KOPT-K1 (cell line): ENCODE measurements at regions not wholly inside any gene's neighbourhood (a gene's known extent, or its start where the extent isn't known, plus 50 kb on each side); places are given as distances from the start of the nearest gene placed in this dataset.

Source experiments
- H3K27ac ChIP-seq: fragments of 200-600 bp; sonication (generic); 2 replicates; pipeline ENCODE4 v1.5.1; 2016; ENCODE audit warnings: antibody characterized with exemption, mild to moderate bottlenecking, low read depth, low read length; ENCODE audit not compliant: poor library complexity, severe bottlenecking
- H3K36me3 ChIP-seq: fragments of 200-600 bp; sonication (generic); 2 replicates; pipeline ENCODE4 v1.5.1; 2017; ENCODE audit warnings: antibody characterized with exemption, mild to moderate bottlenecking, low read length, moderate library complexity; ENCODE audit not compliant: insufficient read depth
- H3K9me3 ChIP-seq: fragments of 200-600 bp; sonication (generic); 2 replicates; pipeline ENCODE4 v1.5.1; 2017; ENCODE audit warnings: antibody characterized with exemption, low read length, mild to moderate bottlenecking; ENCODE audit not compliant: insufficient read depth, poor library complexity, severe bottlenecking

DNA sequence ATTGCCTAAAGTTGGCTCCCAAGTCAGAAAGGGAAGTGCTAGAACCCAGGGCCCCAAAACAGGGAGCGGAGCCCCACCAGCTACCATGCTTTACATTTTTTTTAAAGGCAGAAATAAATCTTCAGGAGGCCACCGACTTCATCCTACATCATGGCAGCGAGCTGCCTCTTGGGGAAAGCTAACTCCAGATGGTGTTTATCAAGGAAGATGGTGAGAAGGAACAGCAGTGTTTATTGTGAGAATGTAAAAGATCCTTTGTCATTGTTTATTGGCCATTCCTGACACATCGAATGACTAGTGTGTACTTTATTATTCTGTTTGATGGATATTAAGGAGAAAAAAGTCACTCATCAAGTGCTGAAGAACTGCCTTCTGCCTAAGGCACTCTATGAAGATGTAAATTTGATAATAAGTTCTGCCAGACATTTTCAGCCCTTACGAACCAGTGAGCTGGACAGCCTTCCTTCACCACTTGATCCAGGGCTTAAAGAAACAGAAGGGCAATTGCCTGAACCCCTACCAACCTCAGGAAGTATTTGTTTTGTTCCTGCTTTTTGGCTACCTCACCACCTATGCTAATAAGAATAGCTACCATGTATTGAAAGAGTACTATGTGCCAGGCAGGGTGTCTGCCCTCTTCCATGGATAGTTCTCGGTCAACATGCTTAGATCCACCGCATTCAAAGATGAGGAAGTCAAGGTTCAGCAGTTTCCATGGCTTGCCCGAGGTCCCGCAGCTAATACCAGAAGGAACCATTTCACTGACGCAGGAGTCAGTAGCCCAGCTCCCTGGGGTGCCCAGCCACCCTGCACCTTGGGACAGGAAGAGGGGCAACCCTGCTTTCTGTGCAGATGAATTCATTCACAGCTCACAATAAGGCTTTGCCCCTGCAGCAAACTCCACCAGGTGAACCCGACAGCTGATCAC lies 194.7 kb upstream of the RREB1 start:
- Histone ChIP-seq H3K36me3 (no peaks in the 10 kb centered on the region), H3K27ac (no peak overlapping the region), H3K9me3 (no peaks in the 10 kb centered on the region)

DNA sequence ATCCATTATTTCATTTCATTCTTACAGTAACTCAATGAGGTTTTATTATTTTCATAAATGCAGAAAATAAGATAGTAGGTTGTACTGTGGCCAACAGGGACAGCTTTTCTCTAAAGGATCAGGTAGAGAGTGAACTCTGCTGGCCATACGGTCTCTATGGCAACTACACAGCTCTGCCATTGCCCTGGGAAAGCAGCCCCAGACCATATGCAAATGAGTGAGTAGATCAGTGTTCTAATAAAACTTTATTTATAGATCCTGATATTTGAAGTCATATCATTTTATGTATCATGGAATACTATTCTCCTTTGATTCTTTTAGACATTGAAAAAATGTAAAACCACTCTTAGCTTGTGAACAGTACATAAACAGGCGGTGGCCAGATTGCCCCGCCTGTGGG lies 192.5 kb upstream of the RREB1 start:
- no peaks in the 10 kb centered on the region for H3K9me3 ChIP-seq
- no peaks in the 10 kb centered on the region for H3K36me3 ChIP-seq
- H3K27ac ChIP-seq, result no peak overlapping the region

DNA sequence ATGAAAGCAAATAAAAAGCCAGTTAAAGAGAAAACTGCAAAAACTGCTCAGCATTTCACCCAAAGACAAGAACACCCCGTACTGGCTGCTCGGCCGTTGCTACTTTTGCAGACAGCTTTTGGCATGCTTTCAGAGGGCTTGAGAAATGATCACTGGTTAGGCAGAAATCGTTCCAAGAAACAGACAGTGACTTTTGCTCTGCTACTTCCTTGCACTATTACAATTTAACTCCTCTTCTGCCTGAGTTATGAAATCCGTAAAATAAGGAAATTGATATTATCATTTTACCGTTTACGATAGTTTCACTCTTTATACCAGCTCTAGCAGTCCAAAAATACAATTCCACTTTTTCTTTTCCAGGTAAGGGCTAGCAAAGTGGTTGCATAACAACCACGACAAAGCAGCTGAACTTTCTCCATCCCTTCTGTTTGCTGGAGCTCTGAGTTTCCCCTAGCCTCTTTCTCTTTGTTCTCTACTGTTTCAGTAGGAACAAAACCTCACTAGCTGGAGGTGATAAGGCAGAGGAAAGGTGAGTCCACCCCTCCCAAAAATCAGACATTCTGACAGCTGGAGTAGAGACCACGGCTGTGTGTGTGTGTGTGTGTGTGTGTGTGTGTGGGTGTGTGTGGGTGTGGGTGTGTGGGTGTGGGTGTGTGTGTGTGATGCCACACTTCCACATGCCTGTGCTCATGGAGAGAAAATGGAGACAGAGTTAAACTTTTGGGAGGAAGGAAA lies 191.8 kb upstream of the RREB1 start:
- H3K9me3 ChIP-seq, result no peaks in the 10 kb centered on the region
- H3K27ac ChIP-seq, result no peak overlapping the region
- H3K36me3 ChIP-seq, result no peaks in the 10 kb centered on the region

DNA sequence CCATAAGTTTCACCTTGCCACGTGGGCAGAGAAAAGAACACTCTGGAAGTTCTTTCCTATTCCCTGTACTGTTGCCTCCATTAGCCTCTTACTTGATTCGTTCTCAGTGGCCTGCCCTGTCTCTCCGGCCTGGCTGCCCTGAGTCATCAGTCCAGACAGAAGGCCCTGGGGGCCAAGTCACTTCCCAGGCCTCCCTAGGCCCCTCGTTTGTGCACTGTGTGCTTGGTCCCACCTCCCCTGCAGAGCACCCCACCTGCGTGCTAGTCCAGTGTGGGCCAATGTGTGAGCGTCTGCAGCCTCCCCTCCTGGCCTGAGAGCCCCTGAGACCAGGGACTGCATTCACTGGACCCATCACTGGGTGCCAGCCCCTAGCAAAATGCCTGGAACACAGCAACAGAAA lies 191.2 kb upstream of the RREB1 start:
- no peaks in the 10 kb centered on the region for H3K36me3 ChIP-seq
- no peak overlapping the region for H3K27ac ChIP-seq

DNA sequence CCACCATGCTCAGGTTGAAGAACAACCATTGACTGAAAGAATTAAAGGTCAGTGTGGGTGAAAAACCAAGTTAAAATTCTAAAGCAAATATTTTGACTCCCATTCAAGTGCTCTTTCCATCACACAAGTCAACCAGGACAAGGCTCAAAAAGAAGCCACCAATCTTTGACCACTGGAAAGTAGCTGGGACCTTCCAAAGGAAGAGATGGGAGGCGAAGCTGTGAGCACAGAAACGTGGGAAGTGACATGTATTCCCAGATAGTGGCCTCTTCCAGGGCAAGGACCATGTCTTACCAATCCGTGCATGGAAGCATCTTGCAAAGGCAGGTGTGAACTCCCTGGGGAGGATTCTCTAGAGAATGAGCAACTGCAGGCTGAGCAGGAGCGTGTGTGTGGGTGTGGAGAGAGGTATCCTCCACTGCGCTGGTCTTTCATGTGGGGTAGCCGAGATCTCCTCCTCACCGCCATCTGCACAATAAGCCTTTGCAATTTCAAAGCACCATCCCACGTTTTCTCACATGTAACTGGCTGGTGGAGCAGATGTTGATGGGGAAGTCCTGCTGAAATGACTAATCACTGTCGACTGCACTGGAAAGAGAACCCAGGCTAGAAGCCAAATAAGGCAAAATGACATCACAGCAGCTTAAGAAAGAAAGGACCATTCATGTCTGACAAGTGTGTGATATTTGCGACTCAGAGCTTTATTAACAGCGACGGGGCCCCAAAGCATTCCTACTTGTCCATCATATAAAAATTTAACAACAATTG lies 189.4 kb upstream of the RREB1 start:
- H3K27ac ChIP-seq, result no peak overlapping the region
- H3K9me3 ChIP-seq, result no peaks in the 10 kb centered on the region
- no peaks in the 10 kb centered on the region for H3K36me3 ChIP-seq

More for the DNA sequence above, 191.2 kb upstream of the RREB1 start:
- no peaks in the 10 kb centered on the region for H3K9me3 ChIP-seq

DNA sequence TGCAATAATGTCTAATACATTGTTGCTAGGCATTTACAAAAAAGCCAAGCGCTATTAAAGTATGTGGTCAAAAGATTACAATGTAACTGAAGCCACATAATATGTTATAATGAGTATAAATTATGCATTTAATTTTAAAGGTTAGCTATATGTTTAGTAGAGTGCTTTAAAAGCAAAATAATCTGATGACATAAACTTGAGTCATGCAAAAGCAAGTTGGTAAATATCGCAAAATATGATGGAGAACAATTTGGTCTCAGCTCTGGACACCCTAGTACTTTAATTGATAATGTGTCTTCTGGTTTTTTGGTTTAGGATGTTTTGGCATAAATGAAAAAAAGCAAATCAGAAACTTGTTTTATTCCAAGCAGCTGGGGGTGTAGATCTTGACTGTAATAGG lies 188.6 kb upstream of the RREB1 start:
- H3K27ac ChIP-seq, result no peak overlapping the region
- H3K9me3 ChIP-seq, result no peaks in the 10 kb centered on the region
- no peaks in the 10 kb centered on the region for H3K36me3 ChIP-seq

DNA sequence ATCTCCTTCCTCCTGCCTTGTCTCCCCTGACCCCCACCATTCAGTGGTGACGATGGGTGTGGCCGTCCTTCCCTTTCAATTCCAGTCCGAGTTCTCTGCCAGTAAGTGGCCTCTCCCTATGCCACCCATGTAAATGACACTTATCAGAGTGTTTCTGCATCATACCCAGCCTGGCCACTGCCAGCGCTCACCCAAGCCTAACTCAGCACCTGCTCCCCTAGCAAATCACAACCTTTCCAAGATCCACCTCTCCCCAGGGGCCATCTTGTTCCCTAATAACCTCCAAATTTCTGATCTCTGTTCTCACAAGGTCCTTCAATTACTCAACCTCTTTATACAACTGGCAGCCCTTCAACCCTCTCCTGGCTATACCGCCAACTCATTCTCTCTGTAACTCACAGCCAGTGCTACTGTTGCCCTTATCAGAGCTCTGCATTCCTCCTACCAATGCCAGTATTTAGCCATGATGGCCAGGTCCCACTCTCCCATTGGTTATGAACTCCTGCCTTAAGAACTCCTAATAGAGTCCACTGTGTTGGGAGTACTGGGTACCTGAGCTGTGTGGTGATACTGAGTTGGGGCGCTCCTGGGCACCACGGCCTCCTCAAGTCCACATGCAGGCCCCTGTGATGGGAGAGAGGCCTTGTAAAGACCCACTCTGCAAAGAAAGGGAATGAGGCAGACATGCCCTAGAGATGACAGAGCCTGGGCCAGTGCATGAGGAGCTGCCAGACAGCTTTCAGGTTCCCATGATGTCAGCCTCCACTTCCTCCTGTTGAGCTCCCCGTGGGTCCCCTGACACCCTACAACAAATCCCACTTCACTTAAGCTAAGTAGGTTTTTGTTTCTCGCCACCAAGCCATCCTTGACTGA lies 187.4 kb upstream of the RREB1 start:
- Histone ChIP-seq H3K36me3 (no peaks in the 10 kb centered on the region), H3K27ac (no peak overlapping the region), H3K9me3 (no peaks in the 10 kb centered on the region)

DNA sequence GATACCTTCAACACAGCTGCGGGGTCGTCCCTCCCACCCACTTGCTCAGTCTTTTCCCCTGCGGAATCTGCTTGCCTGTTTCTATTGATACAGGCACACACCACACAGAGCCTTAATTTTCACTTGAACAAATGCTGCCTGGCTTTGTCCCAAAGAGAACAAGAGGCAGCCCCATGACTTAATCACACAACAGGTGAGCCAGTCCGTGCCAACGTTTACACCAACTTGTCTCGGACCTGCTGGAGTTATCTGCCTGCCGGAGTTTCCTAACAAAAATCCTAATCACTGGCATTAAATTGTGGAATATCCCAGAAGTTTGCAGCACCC lies 186.8 kb upstream of the RREB1 start:
- no peaks in the 10 kb centered on the region for H3K36me3 ChIP-seq
- no peak overlapping the region for H3K27ac ChIP-seq

DNA sequence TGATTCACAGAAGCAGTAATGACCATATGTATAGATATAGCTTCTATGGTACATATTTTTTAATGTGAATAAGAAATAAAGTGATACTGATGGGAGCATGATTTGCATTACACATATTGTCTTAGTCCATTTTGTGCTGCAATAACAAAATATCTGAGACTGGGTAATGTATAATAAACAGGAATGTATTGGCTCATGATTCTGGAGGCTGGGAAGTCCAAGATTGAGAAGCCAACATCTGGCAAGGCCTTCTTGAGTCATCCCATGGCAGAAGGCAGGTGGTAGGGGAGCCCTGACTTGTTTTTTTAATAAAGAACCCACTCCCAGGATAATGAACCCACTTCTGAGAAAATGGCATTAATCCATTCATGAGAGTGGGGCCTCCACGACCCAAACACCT lies 185.6 kb upstream of the RREB1 start:
- H3K9me3 ChIP-seq, result no peaks in the 10 kb centered on the region
- no peaks in the 10 kb centered on the region for H3K36me3 ChIP-seq
- no peak overlapping the region for H3K27ac ChIP-seq

More for the DNA sequence above, 186.8 kb upstream of the RREB1 start:
- no peaks in the 10 kb centered on the region for H3K9me3 ChIP-seq

DNA sequence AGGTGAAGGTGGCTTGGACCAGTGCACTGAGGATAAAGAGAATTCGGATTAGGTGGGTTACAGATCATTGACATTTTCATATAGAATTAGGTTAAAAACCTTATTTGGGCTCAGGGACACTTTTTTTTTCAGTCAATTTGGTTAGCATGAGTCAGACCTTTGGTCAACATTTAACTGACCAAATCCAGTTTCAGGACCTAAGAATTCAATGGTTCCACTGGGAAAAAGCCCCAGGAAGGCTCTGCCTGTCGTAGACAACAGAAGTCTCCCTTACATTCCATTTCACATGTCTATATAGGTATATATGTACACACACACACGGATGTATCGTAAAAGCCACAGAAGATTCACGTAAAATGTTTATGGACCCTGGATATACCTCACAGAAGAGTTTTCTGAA lies 184.2 kb upstream of the RREB1 start:
- Histone ChIP-seq H3K36me3 (no peaks in the 10 kb centered on the region), H3K9me3 (no peaks in the 10 kb centered on the region), H3K27ac (no peak overlapping the region)

DNA sequence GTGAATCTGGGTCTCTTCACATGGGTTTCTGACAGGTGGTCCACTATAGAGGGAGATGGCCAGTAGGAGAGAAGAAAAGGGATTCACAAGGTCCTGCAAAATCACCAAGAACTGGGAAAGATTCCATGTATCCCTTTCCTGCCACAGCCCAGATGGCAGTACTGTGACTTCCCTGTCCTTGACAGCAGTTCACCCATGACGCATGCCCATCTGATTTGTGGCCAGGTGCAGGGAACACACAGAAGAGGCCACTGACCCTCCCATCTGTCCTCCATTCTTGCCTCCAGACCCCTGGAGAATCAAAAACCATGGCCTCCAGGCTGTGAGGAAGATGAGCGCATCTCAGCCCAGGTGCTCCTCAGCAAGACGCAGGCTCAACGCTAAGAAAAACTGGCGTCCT lies 183.1 kb upstream of the RREB1 start:
- Histone ChIP-seq H3K9me3 (no peaks in the 10 kb centered on the region), H3K27ac (no peak overlapping the region), H3K36me3 (no peaks in the 10 kb centered on the region)

DNA sequence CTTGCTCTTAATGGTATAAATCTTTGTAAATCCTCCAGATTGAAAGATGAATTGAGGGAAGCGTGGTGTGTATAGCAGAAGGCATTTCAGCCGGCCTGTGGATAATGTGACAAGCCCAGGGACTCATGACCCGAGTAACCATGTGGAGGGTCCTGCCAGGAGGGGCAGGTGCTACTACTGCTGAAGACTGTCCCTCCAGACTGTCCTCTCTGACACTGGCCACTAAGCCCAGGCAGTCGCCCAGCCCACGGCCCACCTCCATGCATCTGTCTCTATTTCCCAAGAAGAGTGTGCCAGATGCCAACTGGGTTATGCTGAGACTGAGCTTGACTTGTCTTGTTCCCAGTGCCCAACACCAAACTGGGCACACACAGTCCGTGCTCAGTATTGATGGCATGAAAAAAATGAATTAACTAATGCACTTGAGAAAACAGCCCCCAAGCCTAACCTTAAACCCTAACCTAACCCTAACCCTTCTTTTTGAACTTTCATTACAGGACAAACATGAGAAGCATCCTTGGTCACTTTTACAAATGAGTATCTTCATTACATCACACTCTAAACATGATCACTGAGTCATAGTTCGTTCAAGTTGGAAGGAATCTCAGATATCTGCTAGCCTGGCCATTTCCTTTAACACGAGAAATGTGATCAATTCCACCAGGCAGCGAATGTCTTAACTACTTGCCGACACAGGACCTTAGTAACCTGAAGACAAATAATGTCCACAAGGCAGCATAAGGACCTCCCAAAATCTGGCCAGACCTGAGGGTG lies 182.2 kb upstream of the RREB1 start:
- Histone ChIP-seq H3K36me3 (no peaks in the 10 kb centered on the region), H3K27ac (no peak overlapping the region), H3K9me3 (no peaks in the 10 kb centered on the region)

DNA sequence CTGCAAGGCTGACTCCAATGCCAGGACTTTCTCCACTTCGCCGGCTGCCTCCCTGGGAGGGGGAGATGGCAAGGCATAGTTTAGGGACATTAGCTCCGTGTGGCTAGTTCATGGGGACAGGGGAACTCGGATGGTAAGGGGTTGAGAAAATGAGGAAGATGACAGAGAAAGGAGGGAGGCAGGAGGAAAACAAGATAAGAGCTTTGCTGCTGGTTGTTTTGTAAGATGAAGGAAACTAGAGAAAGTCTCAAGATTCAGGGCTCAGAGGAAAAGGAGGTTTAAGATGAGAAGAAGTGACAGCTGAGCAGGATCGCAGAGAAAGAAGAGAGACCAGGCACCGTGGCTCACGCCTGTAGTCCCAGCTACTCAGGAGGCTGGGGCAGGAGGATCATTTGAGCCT lies 180.9 kb upstream of the RREB1 start:
- H3K36me3 ChIP-seq, result no peaks in the 10 kb centered on the region
- no peak overlapping the region for H3K27ac ChIP-seq
- H3K9me3 ChIP-seq, result no peaks in the 10 kb centered on the region
